HepG2 (cell line): ENCODE measurements at regions not wholly inside any gene's neighbourhood (a gene's known extent, or its start where the extent isn't known, plus 50 kb on each side); places are given as distances from the start of the nearest gene placed in this dataset.

Source experiments
- ATAC-seq: fragments of 200-7000 bp; cut with Tn5 transposase; 3 replicates; pipeline ENCODE4 v1.9.1; 2020; ENCODE audit warnings: mild to moderate bottlenecking, moderate library complexity
- BruUV-seq: library from RNA; stranded (reverse); fragments of 400-500 nt; replicated peaks from 2 replicates; lab custom pipeline; 2021; lab: Mats Ljungman, UMichigan
- CTCF ChIA-PET: fragments of 300-600 bp; formaldehyde crosslinking; extraction: SDS; loops from one replicate; lab custom pipeline; 2021; ENCODE audit warnings: low total read pairs, inconsistent platforms, low intra/inter-chr PET ratio; lab: Yijun Ruan, JAX
- POLR2A ChIA-PET: fragments of 350-600 bp; sonication (Branson Sonifier 250); formaldehyde crosslinking; loops from one replicate; lab custom pipeline; 2020; ENCODE audit warnings: antibody characterized with exemption, inconsistent platforms; lab: Yijun Ruan, JAX
- DNase-seq: peaks from one replicate; pipeline ENCODE4 v3.0.0-alpha.2; 2015; ENCODE audit warnings: low spot score
- FAIRE-seq: peaks from 3 replicates; lab custom pipeline; 2011; peaks lifted over from hg19 to GRCh38; lab: Jason Lieb, UNC
- H2AFZ ChIP-seq: one replicate; pipeline ENCODE4 v1.6.1; 2011; ENCODE audit warnings: low read length, inconsistent platforms
- H3K27ac ChIP-seq: fragments of 300-600 bp; 3 replicates; pipeline ENCODE4 v1.8.0; 2011; ENCODE audit warnings: mixed run types, mild to moderate bottlenecking, mixed read lengths, low read length, inconsistent platforms; ENCODE audit not compliant: insufficient read depth; ENCODE audit errors: extremely low read length
- H3K27me3 ChIP-seq, 2 experiments: fragments of 200-600 bp in 1 of 2; 2 replicates in 1 of 2; 3 replicates in 1 of 2; pipeline versions ENCODE4 v1.6.0 to v1.8.0; 2011; ENCODE audit warnings: low read length in 2 of 2, mild to moderate bottlenecking in 2 of 2, moderate library complexity in 2 of 2, inconsistent platforms in 1 of 2; ENCODE audit not compliant: insufficient read depth in 2 of 2, control insufficient read depth in 1 of 2
- H3K36me3 ChIP-seq, 2 experiments: fragments of 200-600 bp in 1 of 2; replicated peaks in 1 of 2; 2 replicates in 1 of 2; 3 replicates in 1 of 2; pipeline versions ENCODE4 v1.5.1 to v1.8.0; 2011; ENCODE audit warnings: low read length in 2 of 2, inconsistent platforms in 1 of 2; ENCODE audit not compliant: insufficient read depth in 2 of 2, control insufficient read depth in 1 of 2
- H3K4me1 ChIP-seq: 2 replicates; pipeline ENCODE4 v1.5.1; 2012; ENCODE audit warnings: low read length, inconsistent platforms; ENCODE audit not compliant: insufficient read depth
- H3K4me2 ChIP-seq: 2 replicates; pipeline ENCODE4 v1.6.0; 2011; ENCODE audit warnings: low read depth, low read length, inconsistent platforms
- H3K4me3 ChIP-seq, 3 experiments: fragments of 200-600 bp in 1 of 3; sonication (generic), shearing (Covaris generic) in 1 of 3; replicated peaks in 1 of 3; 2 replicates each; pipeline ENCODE4 v1.5.1; 2011 to 2016; ENCODE audit warnings: low read length in 3 of 3, inconsistent platforms in 2 of 3, low read depth in 2 of 3, mild to moderate bottlenecking in 2 of 3, control low read depth in 1 of 3, mixed read lengths in 1 of 3; ENCODE audit not compliant: insufficient read depth in 1 of 3
- H3K79me2 ChIP-seq: one replicate; pipeline ENCODE4 v1.6.1; 2011; ENCODE audit warnings: low read length, inconsistent platforms; ENCODE audit not compliant: insufficient read depth
- H3K9ac ChIP-seq: 2 replicates; pipeline ENCODE4 v1.6.0; 2011; ENCODE audit warnings: mild to moderate bottlenecking, low read depth, low read length, inconsistent platforms; ENCODE audit not compliant: insufficient read depth
- H3K9me3 ChIP-seq: 2 replicates; pipeline ENCODE4 v1.5.1; 2012; ENCODE audit warnings: mild to moderate bottlenecking, low read length
- H4K20me1 ChIP-seq: 2 replicates; pipeline ENCODE4 v1.6.0; 2011; ENCODE audit warnings: inconsistent platforms, mild to moderate bottlenecking, low read length, moderate library complexity; ENCODE audit not compliant: insufficient read depth
- EZH2 ChIP-seq: conservative IDR thresholded peaks from 2 replicates; pipeline ENCODE4 v1.6.1; 2012; ENCODE audit warnings: mild to moderate bottlenecking, low read depth, low read length, moderate library complexity
- HHEX ChIP-seq: IDR thresholded peaks from 2 replicates; pipeline ENCODE4 v1.6.1; 2016; ENCODE audit warnings: control low read depth
- HOXA7 ChIP-seq: sonication (generic); formaldehyde crosslinking; IDR thresholded peaks from 2 replicates; pipeline ENCODE4 v1.8.1; 2022; ENCODE audit warnings: mild to moderate bottlenecking, missing genetic modification reagents, moderate library complexity
- MYC ChIP-seq: sonication (generic); formaldehyde crosslinking; IDR thresholded peaks from 2 replicates; pipeline ENCODE4 v1.9.0; 2021; ENCODE audit warnings: missing genetic modification reagents, borderline replicate concordance
- NCOA5 ChIP-seq: sonication (generic); formaldehyde crosslinking; IDR thresholded peaks from 2 replicates; pipeline ENCODE4 v1.4.0; 2020; ENCODE audit warnings: missing genetic modification reagents
- TBL1XR1 ChIP-seq: fragments of 150-350 bp; IDR thresholded peaks from 2 replicates; pipeline ENCODE4 v1.6.1; 2014; ENCODE audit warnings: borderline replicate concordance, low read length; ENCODE audit not compliant: partially characterized antibody
- TBX3 ChIP-seq: fragments of 450-650 bp; IDR thresholded peaks from 2 replicates; pipeline ENCODE4 v1.6.1; 2017; ENCODE audit warnings: antibody characterized with exemption, mild to moderate bottlenecking, inconsistent platforms, borderline replicate concordance
- U2AF1 ChIP-seq: fragments of 200-400 bp; formaldehyde crosslinking; optimal IDR thresholded peaks from 2 replicates; pipeline ENCODE3; 2017; ENCODE audit warnings: mild to moderate bottlenecking, low read depth, low read length
- ZNF138 ChIP-seq: sonication (generic); formaldehyde crosslinking; IDR thresholded peaks from 2 replicates; pipeline ENCODE4 v1.5.0; 2020; ENCODE audit warnings: mild to moderate bottlenecking, low read depth, missing genetic modification reagents
- ZNF232 ChIP-seq: sonication (generic); formaldehyde crosslinking; IDR thresholded peaks from 2 replicates; pipeline ENCODE4 v1.4.0; 2020; ENCODE audit warnings: missing genetic modification reagents, borderline replicate concordance
- ZNF430 ChIP-seq: sonication (generic); formaldehyde crosslinking; IDR thresholded peaks from 2 replicates; pipeline ENCODE4 v1.9.0; 2021; ENCODE audit warnings: mild to moderate bottlenecking, missing genetic modification reagents
- ZNF562 ChIP-seq: sonication (generic); formaldehyde crosslinking; IDR thresholded peaks from 2 replicates; pipeline ENCODE4 v1.8.0; 2022; ENCODE audit warnings: missing genetic modification reagents, borderline replicate concordance
- ZNF768 ChIP-seq: sonication (generic); formaldehyde crosslinking; IDR thresholded peaks from 2 replicates; pipeline ENCODE4 v1.4.0; 2020; ENCODE audit warnings: missing genetic modification reagents
- ZNF790 ChIP-seq: sonication (generic); formaldehyde crosslinking; IDR thresholded peaks from 2 replicates; pipeline ENCODE4 v1.8.0; 2022; ENCODE audit warnings: missing genetic modification reagents, mild to moderate bottlenecking, borderline replicate concordance
- ZSCAN25 ChIP-seq: sonication (generic); formaldehyde crosslinking; IDR thresholded peaks from 2 replicates; pipeline ENCODE4 v1.8.0; 2022; ENCODE audit warnings: mild to moderate bottlenecking, missing genetic modification reagents
- WGBS: methylation state at CpG from one replicate; pipeline ENCODE4 v1.1.6; 2017; ENCODE audit warnings: low lambda C conversion rate; 5-methylcytosine and 5-hydroxymethylcytosine counted together
- in situ Hi-C: cut with HindIII; loops from 2 replicates; pipeline ENCODE4 v1.10.0; 2017; ENCODE audit warnings: low pct_unique_long_range_greater_than_20kb; ENCODE audit not compliant: extremely low pct_ligation_motif_present
- intact Hi-C: fragments of 100-400 bp; cut with micrococcal nuclease; formaldehyde crosslinking; loops from one replicate; pipeline ENCODE4 v1.10.0; 2022; ENCODE audit not compliant: unreplicated experiment
- TF ChIP-seq, protein P1 (sequence below): sonication (generic); formaldehyde crosslinking; conservative IDR thresholded peaks from 2 replicates; pipeline ENCODE4 v1.4.0; 2020; ENCODE audit warnings: missing genetic modification reagents
- TF ChIP-seq, protein P2 (sequence below): IDR thresholded peaks from 2 replicates; pipeline ENCODE4 v1.6.1; 2016; ENCODE audit warnings: missing genetic modification reagents, missing compliant biosample characterization

DNA sequence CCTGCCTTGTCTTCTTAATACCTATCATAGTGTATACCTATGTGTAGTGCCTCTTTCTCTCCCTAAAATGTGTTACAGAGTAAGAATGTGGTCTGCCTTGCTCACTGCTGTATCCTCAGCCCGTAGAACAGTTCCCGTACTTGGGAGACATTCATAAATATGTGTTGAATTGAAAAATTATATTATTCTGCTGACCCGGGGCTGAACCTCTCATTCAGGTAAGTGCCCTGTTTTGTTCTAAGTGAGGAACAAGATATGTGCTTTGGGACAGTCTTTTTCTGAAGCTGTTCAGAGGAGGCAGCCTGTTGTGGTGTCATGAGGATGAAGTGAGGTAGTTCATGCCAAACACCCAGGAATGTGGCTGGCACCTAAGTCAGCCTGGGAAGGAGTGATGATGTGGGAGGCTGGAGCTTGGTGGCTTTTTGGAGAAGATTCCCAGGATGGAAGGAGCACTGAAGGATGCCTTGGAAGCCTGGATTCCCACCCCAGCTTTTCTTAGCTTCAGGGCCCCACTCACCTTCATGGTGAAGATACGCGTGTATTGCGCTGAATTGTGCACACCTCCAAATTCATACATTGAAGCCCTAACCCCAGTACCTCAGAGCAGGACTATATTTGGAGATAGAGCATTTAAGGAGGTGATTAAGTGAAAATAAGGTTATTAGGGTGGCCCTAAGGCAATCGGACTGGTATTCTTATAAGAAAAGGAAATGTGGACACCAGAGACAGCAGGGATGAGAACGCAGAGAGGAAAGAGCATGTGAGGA, 166.3 kb downstream of the DDX1 start (continued):
- TF ChIP-seq, protein P1, sequence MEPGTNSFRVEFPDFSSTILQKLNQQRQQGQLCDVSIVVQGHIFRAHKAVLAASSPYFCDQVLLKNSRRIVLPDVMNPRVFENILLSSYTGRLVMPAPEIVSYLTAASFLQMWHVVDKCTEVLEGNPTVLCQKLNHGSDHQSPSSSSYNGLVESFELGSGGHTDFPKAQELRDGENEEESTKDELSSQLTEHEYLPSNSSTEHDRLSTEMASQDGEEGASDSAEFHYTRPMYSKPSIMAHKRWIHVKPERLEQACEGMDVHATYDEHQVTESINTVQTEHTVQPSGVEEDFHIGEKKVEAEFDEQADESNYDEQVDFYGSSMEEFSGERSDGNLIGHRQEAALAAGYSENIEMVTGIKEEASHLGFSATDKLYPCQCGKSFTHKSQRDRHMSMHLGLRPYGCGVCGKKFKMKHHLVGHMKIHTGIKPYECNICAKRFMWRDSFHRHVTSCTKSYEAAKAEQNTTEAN (CRISPR knock-in tag), result no peak

DNA sequence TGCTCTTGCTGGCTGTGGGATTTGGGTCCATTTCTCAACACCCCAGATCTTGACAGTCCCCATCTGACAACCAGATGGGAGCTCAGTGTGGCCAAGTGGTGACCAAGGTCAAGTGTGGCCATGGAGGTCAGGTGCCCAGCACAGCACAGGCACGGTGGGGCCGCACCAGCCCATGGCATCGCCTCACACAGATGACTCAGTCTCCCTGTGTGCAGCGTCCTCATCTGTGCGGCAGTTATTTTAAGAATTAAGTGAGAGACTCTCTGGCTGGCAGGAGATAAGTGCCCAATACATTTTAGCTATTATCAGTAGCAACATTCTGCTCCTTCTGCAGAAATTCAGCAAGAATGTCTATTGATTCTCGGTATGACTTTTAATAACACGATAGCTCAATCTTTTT, 167.2 kb downstream of the DDX1 start:
- H3K36me3 ChIP-seq, result no peaks in the 10 kb centered on the region
- TF ChIP-seq ZNF768 (CRISPR knock-in tag), result peak; percentile 26; the same call in 1 of the 2 replicates
- no peak for TF ChIP-seq EZH2
- TF ChIP-seq, all 625 proteins: peak for 1
- BruUV-seq, result no TSS peak
- H4K20me1 ChIP-seq, result peaks cover 3% of the 10 kb centered on the region; the same call in 1 of the 2 replicates
- 43% methylated on average over 7 of the region's 7 CpGs for WGBS
- no peaks in the 10 kb centered on the region for H3K4me1 ChIP-seq
- H3K27me3 ChIP-seq, result peaks cover 9 to 75% of the 10 kb centered on the region in 2 experiments; a peak in 4 of 5 replicates
- H3K79me2 ChIP-seq, result no peaks in the 10 kb centered on the region
- no peak overlapping the region for H3K9ac ChIP-seq
- CTCF ChIA-PET, result no interaction called here
- POLR2A ChIA-PET, result no interaction called here
- FAIRE-seq (no peak), DNase-seq (no peak), ATAC-seq (no peak)
- no peak overlapping the region for H3K4me3 ChIP-seq
- no peak overlapping the region for H3K4me2 ChIP-seq
- no peaks in the 10 kb centered on the region for H3K9me3 ChIP-seq
- in situ Hi-C loops (no loop called here), intact Hi-C loops (no loop called here)
- no peak overlapping the region for H2AFZ ChIP-seq
- H3K27ac ChIP-seq, result no peak overlapping the region

DNA sequence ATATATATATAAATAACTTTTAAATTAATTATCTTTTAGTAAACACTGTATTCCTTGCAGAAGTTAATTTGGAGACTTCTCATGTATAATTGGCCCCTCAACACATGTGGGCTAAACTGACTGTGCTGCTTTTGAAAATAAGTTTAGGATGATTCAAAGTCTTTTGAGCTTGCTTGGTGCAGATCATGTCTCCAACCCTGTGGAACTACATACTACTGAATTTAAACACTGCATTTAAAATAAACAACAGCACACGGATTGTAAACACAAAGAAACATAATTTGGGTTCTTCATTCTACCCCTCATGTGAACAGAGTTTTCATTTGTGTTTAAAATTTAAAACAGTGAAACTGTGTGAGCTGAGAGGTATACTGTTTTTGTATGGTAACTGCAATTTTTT, 167.7 kb downstream of the DDX1 start:
- 49% methylated on average over 1 of the region's 1 CpG for WGBS
- no peak overlapping the region for H3K4me3 ChIP-seq
- H3K4me1 ChIP-seq, result no peaks in the 10 kb centered on the region
- DNase-seq, result no peak
- BruUV-seq, result no TSS peak
- no peak overlapping the region for H3K4me2 ChIP-seq
- H3K36me3 ChIP-seq, result no peaks in the 10 kb centered on the region
- POLR2A ChIA-PET, result no interaction called here
- in situ Hi-C loops, result no loop called here
- intact Hi-C loops, result no loop called here
- H4K20me1 ChIP-seq, result peaks cover 3% of the 10 kb centered on the region; the same call in 1 of the 2 replicates
- peaks cover 9 to 75% of the 10 kb centered on the region in 2 experiments; a peak in 4 of 5 replicates for H3K27me3 ChIP-seq
- H3K79me2 ChIP-seq, result no peaks in the 10 kb centered on the region
- no peak overlapping the region for H3K27ac ChIP-seq
- no peaks in the 10 kb centered on the region for H3K9me3 ChIP-seq
- H2AFZ ChIP-seq, result no peak overlapping the region
- no peak for ATAC-seq
- FAIRE-seq, result no peak
- CTCF ChIA-PET, result no interaction called here
- TF ChIP-seq NCOA5, result no peak
- TF ChIP-seq ZNF562 (CRISPR knock-in tag), result no peak
- TF ChIP-seq, protein P2, sequence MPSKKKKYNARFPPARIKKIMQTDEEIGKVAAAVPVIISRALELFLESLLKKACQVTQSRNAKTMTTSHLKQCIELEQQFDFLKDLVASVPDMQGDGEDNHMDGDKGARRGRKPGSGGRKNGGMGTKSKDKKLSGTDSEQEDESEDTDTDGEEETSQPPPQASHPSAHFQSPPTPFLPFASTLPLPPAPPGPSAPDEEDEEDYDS (CRISPR knock-in tag), result no peak
- no peak for TF ChIP-seq TBX3
- TF ChIP-seq MYC (CRISPR knock-in tag), result no peak
- TF ChIP-seq U2AF1, result no peak
- no peak for TF ChIP-seq HHEX (CRISPR knock-in tag)
- no peak for TF ChIP-seq ZSCAN25
- no peak for TF ChIP-seq ZNF790 (CRISPR knock-in tag)
- TF ChIP-seq HOXA7 (CRISPR knock-in tag), result no peak
- TF ChIP-seq TBL1XR1, result no peak
- no peak for TF ChIP-seq ZNF138
- TF ChIP-seq ZNF430, result no peak
- TF ChIP-seq ZNF232 (CRISPR knock-in tag), result no peak
- H3K9ac ChIP-seq, result no peak overlapping the region
